Panc1 (cell line): ENCODE measurements at regions not wholly inside any gene's neighbourhood (a gene's known extent, or its start where the extent isn't known, plus 50 kb on each side); places are given as distances from the start of the nearest gene placed in this dataset.

Experiments
- ATAC-seq: fragments of 200-7000 bp; cut with Tn5 transposase; 2 replicates; pipeline ENCODE4 v1.9.1; 2020; ENCODE audit warnings: mild to moderate bottlenecking, moderate library complexity
- BruUV-seq: library from RNA; stranded (reverse); fragments of 400-500 nt; replicated peaks from 2 replicates; lab custom pipeline; 2021; lab: Mats Ljungman, UMichigan
- CTCF ChIA-PET: fragments of 300-600 bp; sonication (Branson Sonifier 250); formaldehyde crosslinking; loops from one replicate; lab custom pipeline; 2022; ENCODE audit warnings: antibody characterized with exemption; lab: Charles Lee
- POLR2A ChIA-PET: fragments of 300-600 bp; sonication (Branson Sonifier 250); formaldehyde crosslinking; loops from one replicate; lab custom pipeline; 2022; ENCODE audit warnings: antibody characterized with exemption; lab: Charles Lee
- DNase-seq: peaks from one replicate; pipeline ENCODE4 v3.0.0-alpha.2; 2010; ENCODE audit warnings: low read depth, low spot score
- H3K27ac ChIP-seq: 2 replicates; pipeline ENCODE4 v1.5.1; 2011; ENCODE audit warnings: mild to moderate bottlenecking, low read length, inconsistent platforms
- H3K27me3 ChIP-seq: fragments of 200-500 bp; sonication (Bioruptor generic); 2 replicates; pipeline ENCODE4 v1.6.0; 2014; ENCODE audit warnings: low read length, inconsistent platforms; ENCODE audit not compliant: control insufficient read depth, insufficient read depth
- H3K36me3 ChIP-seq: fragments of 200-500 bp; sonication (Bioruptor generic); 2 replicates; pipeline ENCODE4 v1.5.1; 2014; ENCODE audit warnings: inconsistent platforms, mild to moderate bottlenecking, low read length, moderate library complexity; ENCODE audit not compliant: control insufficient read depth, insufficient read depth
- H3K4me1 ChIP-seq: 2 replicates; pipeline ENCODE4 v1.5.1; 2011; ENCODE audit warnings: inconsistent platforms, mild to moderate bottlenecking, low read length, moderate library complexity; ENCODE audit not compliant: control insufficient read depth, insufficient read depth
- H3K4me3 ChIP-seq, 2 experiments: 2 replicates each; pipeline ENCODE4 v1.5.1; 2011 to 2012; ENCODE audit warnings: low read depth in 2 of 2, low read length in 2 of 2, mild to moderate bottlenecking in 2 of 2, inconsistent platforms in 1 of 2, moderate library complexity in 1 of 2
- H3K9me3 ChIP-seq: fragments of 200-500 bp; sonication (Bioruptor generic); 2 replicates; pipeline ENCODE4 v1.5.1; 2014; ENCODE audit warnings: low read depth, mild to moderate bottlenecking, inconsistent platforms, low read length, moderate library complexity; ENCODE audit not compliant: control insufficient read depth, insufficient read depth
- CTCF ChIP-seq: fragments of 450-650 bp; IDR thresholded peaks from 2 replicates; pipeline ENCODE4 v1.5.1; 2017; ENCODE audit warnings: mild to moderate bottlenecking
- POLR2AphosphoS5 ChIP-seq: IDR thresholded peaks from 2 replicates; pipeline ENCODE4 v1.6.1; 2012; ENCODE audit warnings: mild to moderate bottlenecking, low read depth, low read length, moderate library complexity
- REST ChIP-seq, 2 experiments: IDR thresholded peaks; 2 replicates each; pipeline ENCODE4 v1.6.1; 2011 to 2012; ENCODE audit warnings: low read depth in 2 of 2, control low read depth in 1 of 2, low read length in 1 of 2, mild to moderate bottlenecking in 1 of 2, moderate library complexity in 1 of 2; ENCODE audit not compliant: insufficient read depth in 1 of 2
- SIN3A ChIP-seq: IDR thresholded peaks from 2 replicates; pipeline ENCODE4 v1.6.1; 2012; ENCODE audit warnings: low read depth, mild to moderate bottlenecking, low read length, moderate library complexity, borderline replicate concordance; ENCODE audit not compliant: insufficient read depth
- TCF7L2 ChIP-seq: IDR thresholded peaks from 2 replicates; pipeline ENCODE4 v1.6.1; 2011; ENCODE audit warnings: mild to moderate bottlenecking, low read depth, low read length, inconsistent platforms
- in situ Hi-C: cut with HindIII; loops from 2 replicates; pipeline ENCODE4 v1.10.0; 2016; ENCODE audit warnings: low sequenced_read_pairs, low pct_unique_long_range_greater_than_20kb
- intact Hi-C: fragments of 100-400 bp; cut with micrococcal nuclease; formaldehyde crosslinking; loops from one replicate; pipeline ENCODE4 v1.10.0; 2022; ENCODE audit not compliant: unreplicated experiment

- CTCF ChIA-PET, result no interaction called here
- in situ Hi-C loops (no loop called here), intact Hi-C loops (no loop called here)
Observed at GRCh38 chr3:159216311-159216710, 414.5 kb downstream of the MFSD1 start.

GRCh38 chr3:159219231-159219630, 417.4 kb downstream of the MFSD1 start:
- in situ Hi-C loops (no loop called here), intact Hi-C loops (no loop called here)
- ChIA-PET POLR2A (no interaction called here), CTCF (no interaction called here)
- Histone ChIP-seq H3K4me1 (no peaks in the 10 kb centered on the region), H3K9me3 (no peaks in the 10 kb centered on the region), H3K27ac (no peak overlapping the region), H3K4me3 (no peak overlapping the region), H3K36me3 (no peaks in the 10 kb centered on the region), H3K27me3 (peaks cover 4% of the 10 kb centered on the region; the same call in 1 of the 2 replicates)
- DNase-seq (no peak), ATAC-seq (no peak)
- BruUV-seq, result no TSS peak
- TF ChIP-seq CTCF, result no peak
- no peak for TF ChIP-seq POLR2AphosphoS5
- no peak for TF ChIP-seq REST (IDR thresholded peaks at IDR 0.05; ENCODE audit: insufficient read depth in 1 of 2, low read depth in 2 of 2, low read length in 1 of 2)
- TF ChIP-seq SIN3A, result no peak
- TF ChIP-seq TCF7L2, result no peak

More at GRCh38 chr3:159216311-159216710, 414.5 kb downstream of the MFSD1 start:
- no peak overlapping the region for H3K27ac ChIP-seq
- ATAC-seq (no peak), DNase-seq (no peak)
- TF ChIP-seq REST (IDR thresholded peaks at IDR 0.05; ENCODE audit: insufficient read depth in 1 of 2, low read depth in 2 of 2, low read length in 1 of 2), result no peak
- TF ChIP-seq POLR2AphosphoS5, result no peak
- TF ChIP-seq SIN3A, result no peak
- no peak for TF ChIP-seq TCF7L2
- TF ChIP-seq CTCF, result no peak
- H3K36me3 ChIP-seq, result no peaks in the 10 kb centered on the region
- no peaks in the 10 kb centered on the region for H3K9me3 ChIP-seq
- H3K4me3 ChIP-seq, result no peak overlapping the region
- no peaks in the 10 kb centered on the region for H3K4me1 ChIP-seq
- POLR2A ChIA-PET, result no interaction called here
- H3K27me3 ChIP-seq, result no peaks in the 10 kb centered on the region
- BruUV-seq, result no TSS peak
